AG09309 (cell line): ENCODE measurements at regions not wholly inside any gene's neighbourhood (a gene's known extent, or its start where the extent isn't known, plus 50 kb on each side); places are given as distances from the start of the nearest gene placed in this dataset.
"Not testable (repeated sequence)": the region's sequence is repeated elsewhere in the genome, so short reads cannot be mapped to it uniquely, and the experiment has no call there.

ENCODE experiments used
- DNase-seq: peaks from one replicate; pipeline ENCODE4 v3.0.0-alpha.2; 2010; ENCODE audit warnings: low read depth
- H3K4me3 ChIP-seq: 2 replicates; pipeline ENCODE4 v1.5.1; 2011; ENCODE audit warnings: mild to moderate bottlenecking, low read depth, low read length, moderate library complexity; ENCODE audit not compliant: control insufficient read depth
- CTCF ChIP-seq: IDR thresholded peaks from 2 replicates; pipeline ENCODE4 v1.5.1; 2011; ENCODE audit warnings: mild to moderate bottlenecking, low read depth, low read length, inconsistent platforms; ENCODE audit not compliant: insufficient read depth, control insufficient read depth; ENCODE audit errors: missing control alignments

- H3K4me3 ChIP-seq: no peak overlapping the region
- no peak for DNase-seq
- no peak for TF ChIP-seq CTCF
Measured at GRCh38 chr4:57774171-57774570, 664.0 kb upstream of the IGFBP7 start.

GRCh38 chr4:57766341-57766740 is 656.2 kb upstream of the IGFBP7 start:
- TF ChIP-seq CTCF: no peak
- DNase-seq: no peak
- H3K4me3 ChIP-seq: no peak overlapping the region

DNA sequence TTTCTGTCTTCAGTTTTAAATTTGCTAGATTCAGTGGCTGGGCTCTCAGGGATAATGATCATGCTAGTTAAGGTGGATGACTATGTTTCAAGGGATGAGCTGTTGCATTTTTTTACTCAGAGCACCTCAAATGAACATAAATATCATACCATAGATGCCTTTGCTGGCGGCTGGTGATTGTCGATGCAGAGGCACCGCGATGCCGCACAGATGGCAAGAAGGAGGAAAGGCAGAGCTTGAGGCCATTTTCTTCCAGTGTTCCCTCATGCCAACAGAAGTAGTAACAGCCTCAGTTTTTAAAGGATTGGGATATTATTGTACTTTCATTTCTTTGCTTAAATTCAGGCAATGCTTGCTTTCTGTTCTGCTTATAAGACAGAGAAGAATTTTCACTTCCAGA is 654.7 kb upstream of the IGFBP7 start:
- no peak for TF ChIP-seq CTCF
- no peak overlapping the region for H3K4me3 ChIP-seq
- no peak for DNase-seq

DNA sequence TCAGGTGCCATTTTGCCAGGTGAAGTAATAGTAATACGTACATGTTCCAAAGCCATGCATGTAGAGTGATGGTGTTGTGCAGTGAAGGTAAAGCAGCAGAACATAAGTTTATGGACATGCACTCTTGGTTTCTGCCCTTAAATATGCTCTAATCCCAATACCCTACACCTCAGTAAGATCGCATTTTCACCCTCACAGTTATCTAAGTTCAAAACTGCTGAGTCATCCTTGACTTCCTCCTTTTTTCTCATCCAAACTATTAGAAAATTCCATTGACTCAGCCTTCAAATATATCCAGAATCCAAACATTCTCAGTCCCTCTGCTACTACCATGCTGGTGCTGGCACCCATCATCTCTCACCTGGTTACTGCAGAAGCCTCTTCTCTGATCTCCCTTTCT is 652.9 kb upstream of the IGFBP7 start:
- no peak overlapping the region for H3K4me3 ChIP-seq
- no peak for TF ChIP-seq CTCF

DNA sequence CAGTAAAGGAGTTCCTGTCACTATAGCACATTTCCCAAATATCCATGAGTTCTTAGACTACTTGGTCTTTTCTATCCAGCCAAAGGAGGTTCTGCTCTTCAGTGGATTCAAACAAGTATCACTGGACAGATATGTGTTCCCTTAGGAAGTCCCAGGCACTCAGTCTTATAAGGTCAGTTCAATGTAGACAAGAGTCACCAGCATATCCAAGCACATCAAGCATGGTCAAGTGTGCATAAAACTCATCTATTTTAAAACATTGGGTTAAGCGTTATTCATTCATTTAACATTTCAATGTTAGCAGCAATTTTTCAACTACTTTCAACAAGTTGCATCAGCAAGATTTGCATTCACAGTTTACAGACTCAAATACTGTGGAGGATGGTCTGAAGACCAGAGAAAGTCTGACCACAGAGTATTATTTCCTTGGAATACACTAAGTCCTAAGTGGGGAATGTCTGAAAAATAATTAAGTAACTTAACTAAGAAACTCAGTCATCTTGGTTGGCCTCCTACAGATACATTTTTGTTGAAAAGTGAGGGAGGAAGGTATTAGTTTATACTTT is 630.5 kb upstream of the IGFBP7 start:
- no peak overlapping the region for H3K4me3 ChIP-seq
- DNase-seq: no peak
- no peak for TF ChIP-seq CTCF

More for the DNA sequence above, 652.9 kb upstream of the IGFBP7 start:
- no peak for DNase-seq

DNA sequence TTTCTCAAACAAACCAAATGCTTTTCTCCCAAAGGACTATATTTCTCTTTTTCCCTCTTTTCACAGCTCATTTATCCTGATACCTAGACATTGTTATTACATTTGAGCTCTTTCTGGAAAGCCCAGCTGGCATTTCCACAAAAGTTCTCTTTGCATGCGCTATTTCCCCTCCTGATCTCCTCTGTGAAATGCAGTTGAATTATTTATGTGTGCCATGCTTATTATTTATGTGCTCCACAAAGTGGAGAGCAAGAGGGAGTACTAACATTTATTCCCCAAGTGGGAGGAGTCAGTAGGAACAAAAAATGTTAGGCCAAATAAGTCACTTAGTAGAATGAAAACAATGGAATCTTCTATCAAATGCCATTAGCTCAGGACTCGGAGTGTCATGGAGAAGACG is 626.6 kb upstream of the IGFBP7 start:
- TF ChIP-seq CTCF: no peak

GRCh38 chr4:57734104-57734670 is 624.0 kb upstream of the IGFBP7 start:
- DNase-seq: no peak
- TF ChIP-seq CTCF: no peak
- no peak overlapping the region for H3K4me3 ChIP-seq

More for the DNA sequence above, 626.6 kb upstream of the IGFBP7 start:
- DNase-seq: no peak
- H3K4me3 ChIP-seq: no peak overlapping the region

- not testable (repeated sequence) for DNase-seq, H3K4me3 ChIP-seq
Measured at GRCh38 chr4:57729775-57730570, 619.8 kb upstream of the IGFBP7 start.
